SK-N-SH treated with all-trans-retinoic acid at 6 μM for 48 hours (cell line): ENCODE measurements at regions not wholly inside any gene's neighbourhood (a gene's known extent, or its start where the extent isn't known, plus 50 kb on each side); places are given as distances from the start of the nearest gene placed in this dataset.
"Not testable (repeated sequence)": the region's sequence is repeated elsewhere in the genome, so short reads cannot be mapped to it uniquely, and the experiment has no call there.

Source experiments
- ATAC-seq: fragments of 200-7000 bp; cut with Tn5 transposase; 3 replicates; pipeline ENCODE4 v1.9.1; 2020; ENCODE audit warnings: mild to moderate bottlenecking, moderate library complexity
- BACH2 ChIP-seq: fragments of 250-450 bp; sonication (Bioruptor Pico); IDR thresholded peaks from 2 replicates; pipeline ENCODE4 v1.9.0; 2021; ENCODE audit warnings: mild to moderate bottlenecking, borderline replicate concordance
- CSDC2 ChIP-seq: fragments of 250-450 bp; sonication (Bioruptor Pico); IDR thresholded peaks from 2 replicates; pipeline ENCODE4 v1.5.0; 2020; ENCODE audit warnings: mild to moderate bottlenecking, moderate library complexity
- CSRNP3 ChIP-seq: fragments of 250-450 bp; sonication (Bioruptor Pico); IDR thresholded peaks from 2 replicates; pipeline ENCODE4 v1.5.1; 2021; ENCODE audit warnings: mild to moderate bottlenecking, moderate library complexity
- ESRRG ChIP-seq: fragments of 250-450 bp; sonication (Bioruptor Pico); IDR thresholded peaks from 2 replicates; pipeline ENCODE4 v1.6.1; 2021; ENCODE audit warnings: mild to moderate bottlenecking
- ISL1 ChIP-seq: fragments of 250-450 bp; sonication (Bioruptor Pico); IDR thresholded peaks from 2 replicates; pipeline ENCODE4 v2.1.2; 2022; ENCODE audit warnings: mild to moderate bottlenecking, moderate library complexity
- PATZ1 ChIP-seq: fragments of 250-450 bp; sonication (Bioruptor Pico); IDR thresholded peaks from 2 replicates; pipeline ENCODE4 v1.8.0; 2020; ENCODE audit warnings: mild to moderate bottlenecking, moderate library complexity, borderline replicate concordance
- POU6F1 ChIP-seq: fragments of 250-450 bp; sonication (Bioruptor Pico); IDR thresholded peaks from 2 replicates; pipeline ENCODE4 v1.8.0; 2021; ENCODE audit warnings: low read depth, mild to moderate bottlenecking, moderate library complexity, borderline replicate concordance
- SNAI2 ChIP-seq: fragments of 250-450 bp; sonication (Bioruptor Pico); IDR thresholded peaks from 2 replicates; pipeline ENCODE4 v1.5.0; 2020; ENCODE audit warnings: mild to moderate bottlenecking, moderate library complexity
- TCF4 ChIP-seq: fragments of 250-450 bp; sonication (Bioruptor Pico); IDR thresholded peaks from 2 replicates; pipeline ENCODE4 v1.8.0; 2021; ENCODE audit warnings: mild to moderate bottlenecking, moderate library complexity, borderline replicate concordance
- TOX ChIP-seq: fragments of 250-450 bp; sonication (Bioruptor Pico); IDR thresholded peaks from 2 replicates; pipeline ENCODE4 v1.8.0; 2021; ENCODE audit warnings: mild to moderate bottlenecking, moderate library complexity, borderline replicate concordance
- TSHZ2 ChIP-seq: fragments of 250-450 bp; sonication (Bioruptor Pico); IDR thresholded peaks from 2 replicates; pipeline ENCODE4 v1.5.0; 2020; ENCODE audit warnings: mild to moderate bottlenecking, moderate library complexity
- ZC3H10 ChIP-seq: fragments of 250-450 bp; sonication (Bioruptor Pico); IDR thresholded peaks from 2 replicates; pipeline ENCODE4 v1.5.1; 2021; ENCODE audit warnings: mild to moderate bottlenecking, moderate library complexity
- ZFP3 ChIP-seq: fragments of 250-450 bp; sonication (Bioruptor Pico); IDR thresholded peaks from 2 replicates; pipeline ENCODE4 v1.5.0; 2020; ENCODE audit warnings: mild to moderate bottlenecking, moderate library complexity
- ZFP30 ChIP-seq: fragments of 450-650 bp; formaldehyde crosslinking; IDR thresholded peaks from 2 replicates; pipeline ENCODE4 v1.5.0; 2022; ENCODE audit warnings: mild to moderate bottlenecking, moderate library complexity
- ZNF8 ChIP-seq: fragments of 450-650 bp; formaldehyde crosslinking; IDR thresholded peaks from 2 replicates; pipeline ENCODE4 v1.5.0; 2020; ENCODE audit warnings: mild to moderate bottlenecking, moderate library complexity

GRCh38 chr7:131057794-131058070 is 269.9 kb upstream of the MKLN1 start:
- ATAC-seq, result no peak

GRCh38 chr7:131058561-131059288 is 269.0 kb upstream of the MKLN1 start:
- ATAC-seq, result not testable (repeated sequence)

More at GRCh38 chr7:131057794-131058070, 269.9 kb upstream of the MKLN1 start:
- no peak for TF ChIP-seq SNAI2
- no peak for TF ChIP-seq TOX (CRISPR knock-in tag)
- TF ChIP-seq ZNF8 (CRISPR knock-in tag), result no peak
- no peak for TF ChIP-seq ZC3H10 (CRISPR knock-in tag)
- no peak for TF ChIP-seq ZFP3 (CRISPR knock-in tag)
- no peak for TF ChIP-seq TSHZ2 (CRISPR knock-in tag)
- no peak for TF ChIP-seq POU6F1
- TF ChIP-seq ESRRG (CRISPR knock-in tag), result no peak
- TF ChIP-seq PATZ1 (CRISPR knock-in tag), result no peak
- no peak for TF ChIP-seq TCF4 (CRISPR knock-in tag)
- TF ChIP-seq, all 23 proteins: peak for 0

GRCh38 chr7:131059401-131059800 is 268.3 kb upstream of the MKLN1 start:
- ATAC-seq, result not testable (repeated sequence)

- ATAC-seq, result no peak
- TF ChIP-seq ZFP3 (CRISPR knock-in tag) (no peak), CSDC2 (no peak), ISL1 (no peak), POU6F1 (no peak), PATZ1 (CRISPR knock-in tag) (no peak), ZFP30 (CRISPR knock-in tag) (no peak), CSRNP3 (CRISPR knock-in tag) (no peak), BACH2 (CRISPR knock-in tag) (no peak)
These were observed 266.5 kb upstream of the MKLN1 start for GRCh38 chr7:131061158-131061557.
